ENCODE measurements at regions not wholly inside any gene's neighbourhood (a gene's known extent, or its start where the extent isn't known, plus 50 kb on each side); places are given as distances from the start of the nearest gene placed in this dataset.

DNA sequence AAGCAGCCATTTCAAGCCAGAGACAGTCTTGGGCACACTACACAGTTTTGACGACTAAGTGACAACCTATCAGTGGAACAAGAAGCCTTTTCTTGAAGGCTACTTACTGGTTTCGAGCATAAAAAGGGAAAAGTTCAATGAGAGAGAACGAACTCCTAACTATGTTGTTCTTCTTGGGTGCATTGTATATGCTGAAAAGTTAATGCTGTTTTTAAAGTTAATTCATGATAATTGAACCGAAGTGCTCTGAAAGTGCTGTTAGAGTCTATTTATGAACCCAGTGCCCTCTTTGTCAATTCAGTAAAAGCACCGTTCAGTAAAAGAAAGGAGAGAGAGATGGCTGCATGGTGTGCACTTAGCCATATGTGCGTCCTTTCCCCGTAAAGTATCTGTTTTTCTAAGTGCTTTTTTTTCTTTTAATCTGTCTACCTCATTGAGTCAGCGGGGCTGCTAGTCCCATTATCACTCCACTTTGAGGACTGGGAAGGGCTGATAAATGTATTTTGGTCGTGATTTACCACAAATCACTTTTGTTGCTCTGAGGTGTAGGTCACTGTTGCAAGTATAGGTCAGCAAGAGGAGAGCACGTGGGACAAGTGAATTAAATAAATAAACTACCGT lies 380.7 kb upstream of the GOLIM4 start:
- in situ Hi-C loops (cut with HindIII; ENCODE audit: low pct_unique_long_range_greater_than_20kb, low sequenced_read_pairs) = no loop called here
- DNase-seq (ENCODE audit: low read depth) = no peak

DNA sequence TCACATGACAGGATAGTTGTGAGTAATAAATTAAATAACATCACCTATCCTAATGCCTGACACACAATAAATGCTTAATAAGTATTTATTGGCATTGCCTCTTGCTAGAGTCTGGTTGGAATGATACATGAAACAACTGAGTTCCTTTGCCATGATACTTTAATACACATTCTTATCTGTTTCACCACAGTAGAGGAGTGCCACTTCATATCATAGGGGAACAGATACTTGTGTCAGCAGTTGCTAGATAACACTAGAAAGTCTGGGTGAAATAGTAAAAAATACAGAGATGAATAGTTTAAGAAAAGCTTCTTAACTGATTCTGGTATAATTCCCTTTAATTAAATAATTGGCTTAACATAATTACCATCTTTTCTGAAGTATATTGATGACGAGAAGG lies 380.0 kb upstream of the GOLIM4 start:
- in situ Hi-C loops (cut with HindIII; ENCODE audit: low pct_unique_long_range_greater_than_20kb, low sequenced_read_pairs) = no loop called here
- DNase-seq (ENCODE audit: low read depth) = no peak

DNA sequence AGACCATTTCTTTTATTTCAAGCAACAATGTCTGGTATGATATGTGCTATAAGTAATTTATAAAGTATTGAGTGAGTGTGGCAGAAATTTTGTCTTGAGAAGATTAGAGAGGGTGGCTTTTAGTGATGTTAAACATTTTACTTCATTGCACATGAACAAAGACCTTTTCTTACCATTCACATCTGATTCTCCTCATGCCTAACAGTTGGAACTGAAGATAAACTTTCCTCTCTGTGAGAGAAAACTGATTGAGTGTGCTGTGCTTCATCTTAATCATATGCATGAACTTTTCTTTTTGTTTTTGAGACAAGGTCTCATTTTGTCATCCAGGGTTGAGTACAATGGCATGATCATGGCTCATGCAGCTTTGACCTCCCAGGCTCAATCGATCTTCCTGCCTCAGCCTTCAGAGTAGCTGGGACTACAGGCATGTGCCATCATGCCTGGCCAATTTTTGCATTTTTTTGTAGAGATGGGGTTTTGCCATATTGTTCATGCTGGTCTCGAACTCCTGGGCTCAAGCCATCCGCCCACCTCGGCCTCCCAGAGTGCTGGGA lies 377.7 kb upstream of the GOLIM4 start:
- DNase-seq (ENCODE audit: low read depth) = no peak
- in situ Hi-C loops (cut with HindIII; ENCODE audit: low pct_unique_long_range_greater_than_20kb, low sequenced_read_pairs) = no loop called here

DNA sequence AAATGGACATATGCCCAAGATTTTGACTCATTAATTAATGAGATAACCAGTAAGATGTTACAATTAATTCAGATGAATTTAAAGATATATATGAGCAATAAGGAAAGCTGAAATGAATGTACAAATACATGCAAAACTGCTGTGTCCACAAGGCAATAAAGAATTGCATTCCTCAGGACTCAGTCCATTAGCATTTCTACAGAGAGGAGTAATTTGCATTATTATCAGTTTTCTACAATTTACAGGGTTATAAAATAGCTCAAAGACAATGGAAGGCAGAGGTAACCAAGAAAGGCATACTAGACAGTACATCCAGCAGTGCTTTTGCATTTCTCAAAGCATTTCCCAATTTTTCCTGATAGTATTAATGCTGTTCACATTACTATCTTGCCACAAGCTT lies 377.1 kb upstream of the GOLIM4 start:
- in situ Hi-C loops (cut with HindIII; ENCODE audit: low pct_unique_long_range_greater_than_20kb, low sequenced_read_pairs) = no loop called here
- no peak for DNase-seq (ENCODE audit: low read depth)

DNA sequence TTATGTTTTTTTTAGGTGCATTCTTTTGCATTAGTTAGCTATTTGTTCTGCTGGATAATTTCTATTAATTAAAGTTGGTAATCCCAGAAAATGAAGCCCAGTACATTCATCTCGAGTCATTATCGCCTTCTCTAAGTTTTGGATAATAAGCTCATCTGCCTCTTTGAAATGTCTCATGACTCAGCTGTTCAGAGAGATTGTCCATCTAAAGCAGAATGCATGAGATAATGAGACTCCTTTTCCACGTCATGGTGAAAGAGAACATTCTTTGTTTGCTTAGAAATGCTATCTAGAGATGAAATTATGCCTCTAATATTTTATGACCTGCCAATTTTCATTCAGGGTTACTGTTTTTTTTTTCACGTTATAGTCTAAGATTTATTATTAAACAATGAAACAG lies 374.7 kb upstream of the GOLIM4 start:
- in situ Hi-C loops (cut with HindIII; ENCODE audit: low pct_unique_long_range_greater_than_20kb, low sequenced_read_pairs) = no loop called here
- no peak for DNase-seq (ENCODE audit: low read depth)

DNA sequence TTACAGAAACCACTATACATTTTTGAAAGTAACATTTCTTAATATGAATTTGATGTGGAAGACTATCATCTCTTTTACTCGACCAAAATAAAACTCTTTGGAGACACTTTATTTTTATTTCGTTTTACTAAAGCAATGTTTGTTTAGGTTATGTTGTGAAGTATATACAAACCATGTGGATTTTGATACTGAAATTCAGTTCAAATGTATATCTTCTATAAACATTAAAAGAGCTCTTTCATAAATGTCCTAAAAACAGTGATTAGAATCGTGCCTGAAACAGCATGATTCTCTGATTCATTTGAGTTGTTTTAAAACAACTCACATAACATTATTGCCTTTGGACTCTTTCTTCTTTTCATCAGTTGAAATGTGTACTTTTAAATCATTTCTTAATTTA lies 373.7 kb upstream of the GOLIM4 start:
- in situ Hi-C loops (cut with HindIII; ENCODE audit: low pct_unique_long_range_greater_than_20kb, low sequenced_read_pairs) = no loop called here
- DNase-seq (ENCODE audit: low read depth) = no peak

DNA sequence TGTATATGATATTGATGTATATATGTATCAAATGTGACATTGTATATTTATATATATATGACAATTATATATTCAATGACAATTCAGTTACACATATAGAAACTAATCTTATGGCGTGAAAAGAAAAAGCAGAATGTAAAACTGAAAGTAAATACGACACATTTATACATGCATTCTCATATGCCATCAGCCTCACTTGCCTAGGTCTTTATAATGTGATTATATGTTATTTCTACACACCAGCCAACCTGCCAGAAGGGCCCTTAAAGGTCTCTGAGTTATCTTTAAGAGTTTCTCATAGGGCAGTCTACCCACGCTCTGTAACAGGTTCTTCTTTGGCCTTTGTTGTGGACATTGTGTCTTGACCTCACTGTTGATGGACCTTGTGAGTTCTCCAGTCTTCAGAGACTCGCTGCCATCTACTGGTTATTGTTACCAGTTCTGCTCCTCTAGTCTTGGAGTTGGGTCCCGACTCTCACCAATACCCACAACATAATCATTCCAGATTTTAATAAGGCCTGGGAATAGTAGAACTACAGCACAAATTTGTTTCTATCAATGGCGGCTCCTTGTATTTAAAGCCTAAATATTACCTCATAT lies 371.5 kb upstream of the GOLIM4 start:
- DNase-seq (ENCODE audit: low read depth) = peak; percentile 23
- in situ Hi-C loops (cut with HindIII; ENCODE audit: low pct_unique_long_range_greater_than_20kb, low sequenced_read_pairs) = no loop called here

DNA sequence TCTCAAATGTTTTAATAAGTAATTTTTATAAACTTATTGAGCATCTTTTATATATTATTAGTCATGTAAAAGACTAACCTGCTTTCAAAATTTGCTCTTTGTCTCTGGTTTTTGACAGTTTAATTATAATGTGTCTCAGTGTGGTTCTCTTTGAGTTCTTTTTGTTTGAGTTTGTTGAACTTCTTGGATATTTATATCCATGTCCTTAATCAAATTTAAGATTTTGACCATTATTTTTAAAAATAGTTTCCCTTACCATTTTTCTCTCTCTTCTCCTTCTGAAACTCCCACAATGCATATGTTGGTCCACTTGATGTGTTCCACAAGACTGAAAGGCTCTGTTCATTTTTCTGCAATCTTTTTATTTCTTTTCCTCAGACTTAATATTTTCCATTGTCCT lies 366.1 kb upstream of the GOLIM4 start:
- no peak for DNase-seq (ENCODE audit: low read depth)
- in situ Hi-C loops (cut with HindIII; ENCODE audit: low pct_unique_long_range_greater_than_20kb, low sequenced_read_pairs) = no loop called here

DNA sequence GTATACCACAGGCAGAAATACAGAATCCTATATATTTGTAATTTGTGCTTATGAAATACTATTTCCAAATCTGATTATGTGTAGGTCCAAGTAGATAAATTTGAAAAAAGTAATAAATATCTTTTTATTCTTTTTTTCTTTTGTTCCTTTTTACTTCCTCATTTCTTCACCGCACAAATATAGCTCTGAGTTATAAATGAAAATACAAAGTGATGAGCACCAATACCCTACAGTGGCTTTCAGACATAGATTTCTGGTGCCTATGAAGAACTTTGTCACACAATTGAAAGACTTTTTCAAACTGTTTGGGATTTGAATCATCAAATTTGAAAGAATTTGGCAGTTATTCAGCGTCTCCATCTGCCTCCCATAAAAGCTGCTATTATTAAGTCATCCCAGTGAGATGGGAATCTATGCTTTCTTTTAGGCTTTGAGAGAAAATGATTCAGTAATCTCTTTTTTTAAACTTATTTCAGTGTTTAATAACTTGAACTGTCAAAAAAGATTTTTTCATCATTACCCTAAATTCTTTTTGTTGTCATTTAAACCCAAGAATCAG lies 363.6 kb upstream of the GOLIM4 start:
- in situ Hi-C loops (cut with HindIII; ENCODE audit: low pct_unique_long_range_greater_than_20kb, low sequenced_read_pairs) = no loop called here
- DNase-seq (ENCODE audit: low read depth) = no peak

DNA sequence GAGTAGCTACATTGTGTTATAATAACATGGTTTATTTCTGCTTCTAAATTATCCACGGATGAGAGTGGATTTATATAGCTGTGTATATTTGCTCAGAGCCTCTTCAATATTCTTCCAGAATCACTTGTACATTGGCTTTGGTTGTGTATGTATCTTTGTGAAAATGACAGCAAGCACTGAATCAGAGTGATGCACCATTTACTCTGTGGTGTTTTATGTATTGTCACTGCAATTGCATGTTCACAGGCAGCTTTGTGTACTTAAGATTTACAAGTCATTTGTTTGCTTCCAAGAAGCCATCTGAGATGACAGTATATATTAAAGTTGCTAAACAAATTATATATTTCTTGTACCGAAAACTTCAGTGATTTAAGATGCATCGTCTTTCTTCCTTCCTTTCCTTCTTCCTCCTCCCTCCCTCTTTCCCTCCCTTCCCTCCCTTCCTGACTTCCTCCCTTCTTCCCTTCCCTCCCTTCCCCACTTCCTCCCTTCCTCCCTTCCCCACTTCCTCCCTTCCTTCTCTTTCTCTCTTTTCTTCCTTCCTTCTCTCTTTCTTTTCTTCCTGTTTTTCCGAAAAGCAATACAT lies 362.3 kb upstream of the GOLIM4 start:
- in situ Hi-C loops (cut with HindIII; ENCODE audit: low pct_unique_long_range_greater_than_20kb, low sequenced_read_pairs) = no loop called here
- DNase-seq (ENCODE audit: low read depth) = no peak

DNA sequence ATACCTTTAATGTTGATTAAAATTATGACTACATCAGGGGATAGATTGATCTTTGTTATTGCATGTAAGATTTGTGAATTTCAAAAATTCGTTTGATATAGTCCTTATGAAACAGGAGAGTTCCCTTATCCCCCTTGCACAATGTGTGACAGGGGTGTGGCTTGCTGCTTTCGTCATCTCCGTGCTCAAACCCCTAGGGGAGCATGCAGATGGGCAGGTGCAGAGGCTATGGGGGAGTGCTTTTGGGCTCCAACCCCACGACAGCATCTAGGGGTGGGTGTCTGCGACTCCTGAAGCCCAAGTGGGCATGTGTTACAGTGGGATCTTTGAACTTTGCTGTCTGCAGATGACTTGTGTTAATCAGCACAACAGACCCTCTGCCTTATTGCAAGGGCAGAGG lies 360.1 kb upstream of the GOLIM4 start:
- in situ Hi-C loops (cut with HindIII; ENCODE audit: low pct_unique_long_range_greater_than_20kb, low sequenced_read_pairs) = no loop called here
- no peak for DNase-seq (ENCODE audit: low read depth)

DNA sequence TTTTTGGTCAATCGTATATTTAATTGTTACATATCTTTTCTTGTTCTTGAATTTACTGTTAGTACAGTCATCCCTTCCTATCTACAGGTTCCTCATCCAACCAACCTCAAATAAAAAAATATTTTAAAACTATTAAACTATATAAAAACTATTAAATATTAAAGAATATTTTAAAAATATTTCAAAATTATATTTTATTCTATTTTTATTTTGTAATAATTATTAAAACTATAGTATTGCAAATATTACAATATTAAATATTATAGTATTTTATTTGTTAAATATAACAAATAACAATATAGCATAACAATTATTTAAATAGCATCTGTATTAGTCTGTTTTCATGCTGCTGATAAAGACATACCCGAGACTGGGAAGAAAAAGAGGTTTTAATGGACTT lies 357.9 kb upstream of the GOLIM4 start:
- no peak for DNase-seq (ENCODE audit: low read depth)

DNA sequence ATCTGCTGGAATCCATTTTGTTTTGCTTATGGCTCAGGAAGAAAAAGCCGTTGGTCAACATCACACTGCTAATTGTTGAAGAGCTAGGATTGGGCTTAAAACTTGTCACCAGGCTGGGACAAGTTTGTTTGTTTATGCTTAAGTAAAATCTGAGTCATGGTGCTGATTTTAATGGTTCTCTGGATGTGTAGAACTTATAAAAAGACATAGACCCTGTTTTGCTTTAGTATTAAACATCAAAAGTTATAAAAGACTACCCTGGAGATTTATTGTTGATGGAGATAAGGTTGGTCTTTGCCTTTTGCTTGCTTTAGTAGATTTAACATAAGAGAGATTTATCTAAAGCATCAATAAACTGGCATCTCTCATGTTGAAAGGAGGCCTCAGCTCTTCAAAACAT lies 348.2 kb upstream of the GOLIM4 start:
- in situ Hi-C loops (cut with HindIII; ENCODE audit: low pct_unique_long_range_greater_than_20kb, low sequenced_read_pairs) = no loop called here
- no peak for DNase-seq (ENCODE audit: low read depth)

More for the DNA sequence above, 357.9 kb upstream of the GOLIM4 start:
- in situ Hi-C loops (cut with HindIII; ENCODE audit: low pct_unique_long_range_greater_than_20kb, low sequenced_read_pairs) = no loop called here

DNA sequence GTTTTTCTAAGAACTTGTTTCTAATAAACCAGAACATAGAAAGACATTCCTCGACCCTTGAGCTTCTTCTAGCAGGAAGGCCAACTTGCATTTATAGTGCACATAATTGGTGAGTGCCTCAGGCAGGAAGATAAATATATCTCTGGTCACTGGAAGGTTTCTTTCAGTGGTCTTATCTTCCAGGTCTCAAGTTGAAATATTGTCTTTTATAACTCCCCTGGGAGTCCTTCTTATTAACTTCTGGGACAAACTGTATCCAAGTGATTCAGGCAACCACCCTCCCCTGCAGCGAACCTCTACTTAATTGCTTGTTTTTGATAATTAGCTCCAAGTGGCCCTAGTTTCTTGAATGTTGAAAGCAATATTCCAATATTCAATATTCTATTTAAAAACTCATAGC lies 346.8 kb upstream of the GOLIM4 start:
- in situ Hi-C loops (cut with HindIII; ENCODE audit: low pct_unique_long_range_greater_than_20kb, low sequenced_read_pairs) = no loop called here

DNA sequence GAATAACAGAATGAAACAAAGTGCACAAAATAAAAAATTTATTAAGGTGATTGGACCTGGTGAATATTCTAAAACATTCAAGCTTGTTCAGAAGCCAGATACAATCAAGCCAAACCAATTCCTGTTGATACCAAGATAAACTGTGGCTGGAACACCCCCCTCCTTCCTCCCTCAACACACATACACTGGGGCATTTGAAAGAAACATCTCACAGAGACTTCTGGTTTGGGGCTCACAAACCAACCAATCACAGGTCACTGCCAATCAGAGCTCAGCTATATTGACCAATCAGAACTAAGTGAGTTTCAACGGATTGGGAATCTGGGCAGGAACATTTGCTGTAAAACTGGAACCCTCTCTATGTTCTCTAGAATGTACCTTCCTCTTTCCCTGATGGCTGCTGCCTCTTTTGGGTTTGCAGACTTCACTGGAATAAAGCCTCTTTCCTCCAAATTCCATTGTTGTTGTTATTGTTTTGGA lies 340.6 kb upstream of the GOLIM4 start:
- DNase-seq (ENCODE audit: low read depth) = no peak
- in situ Hi-C loops (cut with HindIII; ENCODE audit: low pct_unique_long_range_greater_than_20kb, low sequenced_read_pairs) = no loop called here

More for the DNA sequence above, 346.8 kb upstream of the GOLIM4 start:
- no peak for DNase-seq (ENCODE audit: low read depth)

DNA sequence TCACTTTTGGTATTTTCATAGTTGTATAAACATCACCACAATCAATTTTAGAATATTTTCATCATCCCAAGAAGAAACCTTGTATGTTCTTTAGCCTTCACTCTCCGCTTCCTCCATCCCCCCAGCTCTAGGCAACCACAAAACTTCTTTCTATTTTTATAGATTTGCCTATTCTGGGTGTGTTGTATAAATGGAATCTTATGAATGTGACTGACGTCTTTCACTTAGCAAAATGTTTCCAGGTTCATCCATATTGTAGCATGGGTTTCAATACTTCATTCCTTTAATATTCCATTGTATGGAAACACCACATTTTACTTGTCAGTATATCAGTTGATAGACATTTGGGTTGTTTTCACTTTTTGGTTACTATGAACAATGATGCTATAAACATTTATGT lies 335.8 kb upstream of the GOLIM4 start:
- DNase-seq (ENCODE audit: low read depth) = no peak

DNA sequence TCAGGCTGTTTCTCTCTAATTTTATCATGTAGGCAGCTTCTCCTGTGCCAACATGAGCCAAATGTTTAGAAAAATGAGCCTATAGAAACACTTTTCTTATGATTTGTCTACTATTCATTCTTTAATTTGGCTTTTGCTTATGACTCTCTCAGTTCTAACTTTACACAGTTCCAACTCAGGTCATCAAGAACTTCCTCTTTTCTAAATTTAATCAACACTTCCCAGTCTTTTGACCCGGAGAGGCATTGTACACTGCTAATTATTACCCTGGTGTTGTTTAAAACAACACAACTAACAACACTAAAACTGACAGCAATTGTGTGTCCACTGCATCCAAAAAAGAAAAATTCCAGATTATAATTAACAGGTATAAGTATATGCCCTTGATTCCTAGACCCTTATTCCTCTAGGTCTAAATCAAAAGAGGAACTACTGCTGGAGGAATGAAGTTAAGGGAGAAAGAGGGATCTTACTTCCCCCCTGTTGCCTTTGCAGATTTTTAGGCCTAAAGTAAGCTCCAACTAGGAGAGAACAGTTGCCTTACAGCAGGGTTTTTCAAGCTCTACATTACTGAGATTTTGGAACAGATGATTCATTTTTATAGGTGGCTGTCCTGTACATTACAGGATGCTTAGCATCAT lies 332.2 kb upstream of the GOLIM4 start:
- DNase-seq (ENCODE audit: low read depth) = no peak
- in situ Hi-C loops (cut with HindIII; ENCODE audit: low pct_unique_long_range_greater_than_20kb, low sequenced_read_pairs) = no loop called here

More for the DNA sequence above, 335.8 kb upstream of the GOLIM4 start:
- in situ Hi-C loops (cut with HindIII; ENCODE audit: low pct_unique_long_range_greater_than_20kb, low sequenced_read_pairs) = no loop called here

DNA sequence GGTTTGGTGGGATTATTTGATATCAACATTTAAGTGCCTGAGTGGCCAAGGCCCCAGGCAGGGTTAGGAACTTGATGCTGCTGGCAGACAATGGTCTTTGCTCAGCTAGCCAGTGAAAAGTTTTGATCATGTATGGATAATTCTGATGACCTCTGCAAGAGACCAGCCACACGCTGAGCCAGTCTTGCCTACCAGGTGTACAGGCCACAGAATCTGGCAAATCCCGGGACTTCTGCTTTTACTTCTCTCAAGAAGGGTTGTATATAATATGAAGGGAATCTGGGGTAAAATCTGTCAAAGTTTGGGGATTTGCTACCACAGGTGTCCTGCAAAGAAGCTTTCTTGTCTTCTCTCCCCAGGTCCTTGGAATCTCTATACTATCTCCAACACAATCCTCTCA lies 331.4 kb upstream of the GOLIM4 start:
- in situ Hi-C loops (cut with HindIII; ENCODE audit: low pct_unique_long_range_greater_than_20kb, low sequenced_read_pairs) = no loop called here
- DNase-seq (ENCODE audit: low read depth) = no peak

Data from Caki2 (cell line).